CD4-positive, alpha-beta T cell (primary cell): ENCODE measurements at regions not wholly inside any gene's neighbourhood (a gene's known extent, or its start where the extent isn't known, plus 50 kb on each side); places are given as distances from the start of the nearest gene placed in this dataset.

Source experiments
- ATAC-seq: fragments of 200-7000 bp; cut with Tn5 transposase; one replicate; pipeline ENCODE4 v1.10.0; 2022; ENCODE audit warnings: mild to moderate bottlenecking; ENCODE audit not compliant: poor library complexity
- CTCF ChIA-PET: fragments of 350-600 bp; sonication (Branson Sonifier 250); formaldehyde crosslinking; loops from one replicate; lab custom pipeline; 2021; ENCODE audit warnings: antibody characterized with exemption, inconsistent platforms; lab: Charles Lee
- POLR2A ChIA-PET: fragments of 350-600 bp; sonication (Branson Sonifier 250); formaldehyde crosslinking; loops from one replicate; lab custom pipeline; 2021; ENCODE audit warnings: antibody characterized with exemption, inconsistent platforms; lab: Charles Lee
- DNase-seq, 14 experiments: peaks; one replicate each; pipeline ENCODE4 v3.0.0-alpha.2; 2013 to 2020; ENCODE audit warnings: mixed read lengths in 2 of 14
- H3K27ac ChIP-seq, 2 donors: one replicate each; pipeline versions ENCODE4 v1.5.1 to v1.7.0; 2013; ENCODE audit warnings: low read length in 2 of 2, low read depth in 1 of 2, mild to moderate bottlenecking in 1 of 2
- H3K27me3 ChIP-seq, 2 experiments: 1 replicate in 1 of 2; 2 replicates in 1 of 2; pipeline versions ENCODE4 v1.6.1 to v1.7.0; 2013; ENCODE audit warnings: low read length in 2 of 2, control low read depth in 1 of 2, mild to moderate bottlenecking in 1 of 2, moderate library complexity in 1 of 2; ENCODE audit not compliant: insufficient read depth in 2 of 2, control insufficient read depth in 1 of 2
- H3K36me3 ChIP-seq: one replicate; pipeline ENCODE4 v1.6.1; 2013; ENCODE audit warnings: low read length, control low read depth; ENCODE audit not compliant: insufficient read depth
- H3K4me1 ChIP-seq: one replicate; pipeline ENCODE4 v1.6.1; 2013; ENCODE audit warnings: low read length, control low read depth; ENCODE audit not compliant: insufficient read depth
- H3K4me3 ChIP-seq: one replicate; pipeline ENCODE4 v1.5.1; 2013; ENCODE audit warnings: mild to moderate bottlenecking, low read length, moderate library complexity
- H3K9me3 ChIP-seq, 2 experiments: 1 replicate in 1 of 2; 2 replicates in 1 of 2; pipeline versions ENCODE4 v1.6.1 to v1.7.0; 2013; ENCODE audit warnings: low read length in 2 of 2, mild to moderate bottlenecking in 2 of 2, control low read depth in 1 of 2, moderate library complexity in 1 of 2; ENCODE audit not compliant: control insufficient read depth in 1 of 2, insufficient read depth in 1 of 2
- H3K27ac Mint-ChIP-seq: one replicate; pipeline ENCODE4 v1.8.0; 2020; ENCODE audit warnings: mixed read lengths
- H3K27me3 Mint-ChIP-seq: one replicate; pipeline ENCODE4 v1.8.0; 2021; ENCODE audit warnings: mixed read lengths
- H3K36me3 Mint-ChIP-seq: one replicate; pipeline ENCODE4 v1.8.0; 2021; ENCODE audit warnings: low read depth, mixed read lengths
- H3K4me1 Mint-ChIP-seq: one replicate; pipeline ENCODE4 v1.8.0; 2021; ENCODE audit warnings: low read depth, mixed read lengths
- H3K4me3 Mint-ChIP-seq: one replicate; pipeline ENCODE4 v1.8.0; 2020; ENCODE audit warnings: mild to moderate bottlenecking, mixed read lengths
- H3K9me3 Mint-ChIP-seq: one replicate; pipeline ENCODE4 v1.8.0; 2020; ENCODE audit warnings: mixed read lengths
- CTCF ChIP-seq: fragments of 200-600 bp; IDR thresholded peaks from one replicate; pipeline ENCODE4 v1.8.0; 2022; ENCODE audit warnings: antibody characterized with exemption, mild to moderate bottlenecking
- intact Hi-C, 2 experiments: fragments of 100-400 bp; cut with DNase I in 1 of 2; cut with micrococcal nuclease in 1 of 2; formaldehyde crosslinking; loops; one replicate each; pipeline versions ENCODE4 v1.15.1 to v1.9.0; 2023 to 2025; cut with DNase I, micrococcal nuclease

GRCh38 chr5:179453616-179454015, 96.7 kb upstream of the RUFY1 start:
- no peaks in the 10 kb centered on the region for H3K27me3 Mint-ChIP-seq
- no peak for ATAC-seq
- TF ChIP-seq CTCF: no peak
- Histone ChIP-seq H3K36me3 (no peaks in the 10 kb centered on the region), H3K4me3 (no peak overlapping the region), H3K9me3 (peaks cover 5 to 57% of the 10 kb centered on the region in 2 experiments), H3K27me3 (no peaks in the 10 kb centered on the region), H3K4me1 (peaks cover 5% of the 10 kb centered on the region), H3K27ac (no peak overlapping the region)
- H3K9me3 Mint-ChIP-seq: peaks cover 3% of the 10 kb centered on the region
- no peak overlapping the region for H3K27ac Mint-ChIP-seq
- no peaks in the 10 kb centered on the region for H3K4me1 Mint-ChIP-seq
- no peaks in the 10 kb centered on the region for H3K36me3 Mint-ChIP-seq
- H3K4me3 Mint-ChIP-seq: no peak overlapping the region
- ChIA-PET POLR2A (no interaction called here), CTCF (no interaction called here)
- no peak for DNase-seq
- intact Hi-C loops: no loop called here

- no peak for ATAC-seq
These were observed 97.8 kb upstream of the RUFY1 start for GRCh38 chr5:179452356-179453230.

GRCh38 chr5:179451828-179452196, 98.5 kb upstream of the RUFY1 start:
- no peak overlapping the region for H3K27ac Mint-ChIP-seq
- no peaks in the 10 kb centered on the region for H3K27me3 Mint-ChIP-seq
- ATAC-seq (no peak), DNase-seq (no peak)
- H3K9me3 Mint-ChIP-seq: peaks cover 3% of the 10 kb centered on the region
- CTCF ChIA-PET: no interaction called here
- H3K9me3 ChIP-seq: peaks cover 0 to 51% of the 10 kb centered on the region in 2 experiments
- peaks cover 5% of the 10 kb centered on the region for H3K4me1 ChIP-seq
- no peaks in the 10 kb centered on the region for H3K27me3 ChIP-seq
- H3K4me3 Mint-ChIP-seq: no peak overlapping the region
- no peaks in the 10 kb centered on the region for H3K36me3 Mint-ChIP-seq
- no peak for TF ChIP-seq CTCF
- no peaks in the 10 kb centered on the region for H3K4me1 Mint-ChIP-seq
- intact Hi-C loops: no loop called here
- H3K4me3 ChIP-seq: no peak overlapping the region
- POLR2A ChIA-PET: no interaction called here
- H3K36me3 ChIP-seq: no peaks in the 10 kb centered on the region
- no peak overlapping the region for H3K27ac ChIP-seq

More at GRCh38 chr5:179452356-179453230, 97.8 kb upstream of the RUFY1 start:
- no peak for DNase-seq
- Mint-ChIP-seq H3K4me1 (no peaks in the 10 kb centered on the region), H3K27me3 (no peaks in the 10 kb centered on the region), H3K27ac (no peak overlapping the region), H3K4me3 (no peak overlapping the region), H3K36me3 (no peaks in the 10 kb centered on the region), H3K9me3 (peaks cover 3% of the 10 kb centered on the region)
- Histone ChIP-seq H3K9me3 (peaks cover 5 to 53% of the 10 kb centered on the region in 2 experiments), H3K36me3 (no peaks in the 10 kb centered on the region), H3K27ac (no peak overlapping the region), H3K4me3 (no peak overlapping the region), H3K4me1 (peaks cover 5% of the 10 kb centered on the region), H3K27me3 (no peaks in the 10 kb centered on the region)
- TF ChIP-seq CTCF: no peak
- intact Hi-C loops: no loop called here
- ChIA-PET POLR2A (no interaction called here), CTCF (no interaction called here)
